Ishikawa (cell line): ENCODE measurements at regions not wholly inside any gene's neighbourhood (a gene's known extent, or its start where the extent isn't known, plus 50 kb on each side); places are given as distances from the start of the nearest gene placed in this dataset.

Experiments used
- CEBPB ChIP-seq: IDR thresholded peaks from 2 replicates; pipeline ENCODE4 v1.6.1; 2012
- EP300 ChIP-seq: IDR thresholded peaks from 2 replicates; pipeline ENCODE4 v1.6.1; 2012; ENCODE audit warnings: borderline replicate concordance
- TAF1 ChIP-seq: IDR thresholded peaks from 2 replicates; pipeline ENCODE4 v1.6.1; 2012; ENCODE audit warnings: low read depth, mild to moderate bottlenecking
- TCF12 ChIP-seq: IDR thresholded peaks from 2 replicates; pipeline ENCODE4 v1.6.1; 2012; ENCODE audit warnings: low read depth
- TEAD4 ChIP-seq: IDR thresholded peaks from 2 replicates; pipeline ENCODE4 v1.6.1; 2012
- ZBTB7A ChIP-seq: IDR thresholded peaks from 2 replicates; pipeline ENCODE4 v1.6.1; 2012; ENCODE audit warnings: low read depth

- TF ChIP-seq EP300, result no peak
- no peak for TF ChIP-seq TAF1
- TF ChIP-seq TCF12, result no peak
- no peak for TF ChIP-seq TEAD4
- TF ChIP-seq CEBPB, result no peak
- no peak for TF ChIP-seq ZBTB7A
Observed at GRCh38 chr1:164948101-164948500, 389.1 kb downstream of the PBX1 start.
